ENCODE measurements at regions not wholly inside any gene's neighbourhood (a gene's known extent, or its start where the extent isn't known, plus 50 kb on each side); places are given as distances from the start of the nearest gene placed in this dataset.
A peak's percentile ranks its signal among the peaks of the same experiment; 100 is the strongest.
"Not testable (repeated sequence)": the region's sequence is repeated elsewhere in the genome, so short reads cannot be mapped to it uniquely, and the experiment has no call there.

GRCh38 chr11:82194521-82194920 lies 539.1 kb downstream of the FAM181B start:
- DNase-seq, result no peak

- no peak for DNase-seq
Observed at GRCh38 chr11:82191695-82192094, 542.0 kb downstream of the FAM181B start.

DNA sequence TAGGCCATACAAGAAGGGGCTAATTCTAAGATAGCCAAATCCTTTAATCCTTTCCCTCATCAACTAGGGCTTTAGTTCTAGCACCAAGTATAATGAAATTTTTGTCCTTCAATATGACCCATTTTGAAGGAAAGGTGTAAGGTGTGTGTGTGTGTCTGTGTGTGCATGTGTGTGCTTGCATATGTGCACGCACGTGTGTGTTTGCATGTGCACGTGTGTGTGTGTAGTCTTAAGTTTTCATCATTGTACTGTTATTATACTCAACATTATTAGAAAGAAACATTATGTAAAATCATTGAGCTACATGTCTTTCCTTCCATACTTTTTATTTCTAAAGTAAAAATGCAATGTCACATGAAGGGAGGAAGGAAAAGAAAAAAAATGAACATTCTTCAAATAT lies 547.7 kb downstream of the FAM181B start:
- DNase-seq, result no peak

DNA sequence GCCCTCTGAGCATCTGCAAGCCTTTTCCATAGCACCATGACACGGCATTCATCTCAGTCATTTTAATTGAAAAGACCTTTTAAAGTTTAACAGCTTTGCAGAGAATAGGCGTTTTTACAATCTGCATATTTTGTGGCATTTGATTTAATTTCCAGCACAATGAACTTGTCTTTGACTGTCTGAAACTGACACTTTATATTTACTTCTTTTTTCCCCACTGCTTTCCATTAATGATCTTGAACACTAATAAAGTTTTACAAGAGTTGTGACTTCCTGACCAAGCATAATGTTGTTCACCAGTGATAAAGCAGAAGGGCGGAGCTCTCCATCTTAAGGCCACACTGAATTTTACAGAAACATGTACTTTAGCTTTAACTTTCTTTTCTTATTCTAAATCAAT lies 548.7 kb downstream of the FAM181B start:
- DNase-seq, result no peak

DNA sequence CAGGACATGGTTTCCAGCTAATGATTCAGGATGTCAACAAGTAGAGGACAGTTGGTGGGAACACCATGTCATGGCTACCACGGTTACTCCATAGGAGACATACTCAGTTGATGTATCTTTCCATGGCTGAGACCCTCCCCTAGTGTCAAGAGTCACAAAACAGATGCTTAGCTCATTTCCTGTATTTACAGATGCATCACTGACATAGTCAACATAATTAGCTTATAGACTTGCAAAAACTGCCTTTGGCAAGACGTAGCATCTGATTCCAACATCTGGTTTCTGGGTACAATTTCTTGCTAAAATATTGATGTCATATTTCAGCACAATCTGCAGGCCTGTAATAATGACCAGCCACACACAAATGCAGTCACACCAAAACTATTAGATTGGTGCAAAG lies 550.3 kb downstream of the FAM181B start:
- no peak for DNase-seq

- not testable (repeated sequence) for DNase-seq
Observed at GRCh38 chr11:82182697-82183096, 551.0 kb downstream of the FAM181B start.

DNA sequence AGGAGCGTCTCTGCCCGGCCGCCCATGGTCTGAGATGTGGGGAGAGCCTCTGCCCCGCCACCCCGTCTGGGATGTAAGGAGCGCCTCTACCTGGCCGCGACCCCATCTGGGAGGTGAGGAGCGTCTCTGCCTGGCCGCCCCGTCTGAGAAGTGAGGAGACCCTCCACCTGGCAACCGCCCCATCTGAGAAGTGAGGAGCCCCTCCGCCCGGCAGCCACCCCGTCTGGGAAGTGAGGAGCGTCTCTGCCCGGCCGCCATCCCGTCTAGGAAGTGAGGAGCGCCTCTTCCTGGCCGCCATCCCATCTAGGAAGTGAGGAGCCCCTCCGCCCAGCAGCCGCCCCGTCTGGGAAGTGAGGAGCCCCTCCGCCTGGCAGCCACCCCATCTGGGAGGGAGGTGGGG lies 551.9 kb downstream of the FAM181B start:
- DNase-seq, result not testable (repeated sequence)

- no peak for DNase-seq
Observed at GRCh38 chr11:82176945-82177344, 556.7 kb downstream of the FAM181B start.

GRCh38 chr11:82176365-82176764 lies 557.3 kb downstream of the FAM181B start:
- no peak for DNase-seq

DNA sequence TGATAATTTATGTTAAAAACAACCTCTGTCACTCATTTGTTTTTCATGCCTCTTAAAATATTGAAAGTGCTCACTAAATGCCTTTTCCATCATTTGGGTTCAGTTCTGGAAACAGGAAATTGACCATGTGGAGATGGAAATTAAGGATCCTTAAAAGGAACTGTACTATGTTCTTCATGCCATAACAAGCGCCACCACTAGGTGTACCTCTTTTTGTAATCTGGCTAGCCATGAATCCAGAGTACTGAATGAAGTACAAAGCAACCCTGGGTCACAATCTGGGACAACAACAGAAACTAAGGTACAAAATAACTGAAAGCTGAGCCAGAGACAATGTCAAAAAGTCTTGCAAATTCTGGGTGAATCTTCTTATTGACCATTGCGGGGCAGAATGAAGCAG lies 559.1 kb downstream of the FAM181B start:
- peak in 1 of 2 experiments; percentile 1 for DNase-seq

DNA sequence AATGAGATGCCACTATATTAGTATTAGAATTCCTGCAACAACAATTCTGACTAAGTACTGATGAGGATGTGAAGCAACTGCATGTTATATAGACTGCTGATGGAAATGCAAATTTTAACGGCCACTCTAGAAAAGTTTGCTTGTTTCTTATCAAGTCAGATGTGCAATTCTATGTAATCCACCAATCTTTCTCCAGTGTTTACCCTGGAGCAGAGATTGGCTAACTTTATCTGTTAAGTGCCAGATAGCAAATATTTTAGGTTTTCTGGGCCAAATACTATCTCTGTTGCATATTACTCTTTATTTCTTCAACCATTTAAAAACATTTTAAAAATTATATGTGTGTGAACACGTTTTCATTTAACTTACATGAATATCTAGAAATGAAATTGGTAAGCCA lies 586.9 kb downstream of the FAM181B start:
- no peak for DNase-seq

DNA sequence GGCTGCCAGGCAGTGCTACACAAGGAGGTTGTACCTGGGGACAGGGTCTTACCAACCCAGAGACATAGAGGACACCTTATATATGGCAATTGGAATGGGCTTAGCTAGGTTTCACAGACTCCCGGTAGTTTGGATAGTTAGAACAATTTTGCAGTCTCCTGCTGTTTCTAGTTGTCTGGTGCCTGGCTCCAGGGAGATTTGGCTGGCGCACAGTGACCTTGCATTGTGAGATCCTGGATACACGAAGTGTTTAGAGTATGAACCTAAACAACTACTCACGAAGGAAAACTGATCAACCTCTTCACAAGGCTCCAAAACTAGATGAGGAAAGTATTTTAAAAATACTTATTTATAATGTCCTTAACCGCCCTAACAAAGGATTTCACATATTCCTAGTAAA lies 614.7 kb downstream of the FAM181B start:
- DNase-seq, result no peak

- DNase-seq, result no peak
Observed at GRCh38 chr11:82117362-82117761, 616.3 kb downstream of the FAM181B start.

DNA sequence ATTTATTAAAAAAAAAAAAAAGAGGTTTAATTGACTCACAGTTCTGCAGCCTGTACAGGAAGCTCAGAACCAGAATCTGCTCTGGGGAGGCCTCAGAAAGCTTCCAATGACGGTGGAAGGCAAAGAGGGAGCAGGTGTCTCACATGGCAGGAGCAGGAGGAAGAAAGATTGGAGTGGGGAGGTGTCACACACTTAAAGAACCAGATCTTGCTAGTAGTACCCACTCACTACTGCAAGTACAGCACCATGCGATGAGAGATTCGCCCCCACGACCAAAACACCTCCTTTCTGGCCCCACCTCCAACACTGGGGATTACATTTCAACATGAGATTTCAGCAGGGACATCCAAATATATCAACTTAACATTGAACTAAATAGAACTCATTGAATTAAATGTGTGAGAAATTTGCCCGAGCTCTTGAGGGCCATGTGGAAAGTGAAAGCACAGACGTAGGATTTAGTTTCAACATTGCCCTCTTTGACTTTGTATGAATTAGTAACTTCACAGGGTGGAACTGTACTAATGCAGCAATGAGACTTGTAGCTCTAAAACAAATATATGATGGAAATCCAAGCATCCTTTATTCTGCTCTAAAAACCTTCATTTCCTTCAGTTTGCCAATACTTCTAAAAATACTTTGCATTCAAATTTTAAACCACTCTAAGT lies 628.2 kb downstream of the FAM181B start:
- DNase-seq, result no peak

DNA sequence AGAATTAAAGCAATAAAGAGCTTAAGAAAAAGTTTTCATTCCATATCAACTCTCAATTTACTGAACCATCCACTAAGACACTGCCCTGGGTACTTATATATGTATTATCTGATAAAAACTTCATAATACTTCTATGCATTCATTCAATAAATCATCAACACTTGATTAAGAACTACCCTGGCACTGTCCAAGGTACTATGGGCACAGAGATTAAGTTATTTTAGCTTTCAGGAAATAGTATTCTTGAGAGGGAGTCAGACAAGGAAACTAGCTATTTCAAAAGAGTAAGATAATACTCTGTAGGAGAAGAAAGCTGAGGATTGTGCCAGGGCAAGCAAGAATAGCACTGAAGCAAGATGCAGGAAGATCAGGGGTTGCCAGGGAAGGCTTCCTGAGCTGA lies 640.8 kb downstream of the FAM181B start:
- DNase-seq, result no peak

- no peak for DNase-seq
Observed at GRCh38 chr11:82089426-82089825, 644.2 kb downstream of the FAM181B start.

DNA sequence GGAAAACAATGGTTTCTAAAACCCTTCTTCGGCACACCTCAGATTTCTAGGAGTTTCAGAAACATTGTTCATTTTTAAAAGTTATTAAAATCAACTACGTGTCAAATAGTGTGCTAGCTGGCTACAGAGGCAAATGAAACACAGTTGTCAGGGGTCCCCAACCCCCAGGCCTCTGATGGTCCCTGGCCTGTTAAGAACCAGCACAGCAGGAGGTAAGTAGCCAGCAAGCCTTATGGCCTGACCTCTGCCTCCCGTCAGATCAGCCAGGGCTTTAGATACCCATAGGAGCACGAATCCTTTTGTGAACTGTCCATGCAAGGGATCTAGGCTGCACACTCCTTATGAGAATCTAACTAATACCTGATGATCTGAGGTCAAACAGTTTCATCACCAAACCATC lies 648.2 kb downstream of the FAM181B start:
- DNase-seq, result no peak

- no peak for DNase-seq
Observed at GRCh38 chr11:82082976-82083375, 650.7 kb downstream of the FAM181B start.

GRCh38 chr11:82080160-82080559 lies 653.5 kb downstream of the FAM181B start:
- DNase-seq, result no peak

DNA sequence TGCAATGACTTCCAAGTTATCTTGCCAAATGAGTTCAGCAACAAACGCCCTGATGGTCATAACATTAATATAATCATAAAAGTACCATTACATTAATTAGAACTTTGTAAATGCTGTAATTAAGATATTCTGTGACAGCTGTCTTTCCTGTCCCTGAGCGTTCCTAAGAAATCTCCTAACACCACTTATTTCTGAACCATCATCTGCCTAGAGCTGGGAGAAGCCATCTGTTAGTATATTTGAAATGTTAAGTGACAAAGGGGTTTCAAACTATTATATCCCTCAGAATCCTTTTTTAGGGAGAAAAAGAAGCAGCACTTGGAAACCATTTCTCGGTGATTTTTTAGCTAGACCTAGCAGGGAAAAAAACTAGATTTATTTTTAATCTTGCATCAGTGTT lies 657.5 kb downstream of the FAM181B start:
- no peak for DNase-seq

DNA sequence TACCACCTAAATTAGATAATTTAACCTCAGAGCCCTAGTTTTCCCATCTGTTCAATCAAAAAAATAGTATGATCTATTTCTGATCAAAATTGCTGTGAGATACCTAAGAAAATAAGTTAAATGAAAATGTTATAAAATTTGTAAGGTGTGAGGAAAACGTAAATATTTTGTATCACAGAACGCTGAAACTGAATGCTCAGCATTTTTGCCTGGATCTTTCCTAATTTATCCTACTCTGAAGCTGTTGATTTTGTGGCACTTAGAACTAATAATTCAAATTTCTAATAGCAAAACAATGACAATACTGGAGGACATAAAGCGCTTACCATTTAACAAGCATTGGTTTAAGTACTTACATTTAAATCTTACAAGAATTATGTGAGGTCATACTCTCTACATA lies 674.2 kb downstream of the FAM181B start:
- no peak for DNase-seq

GRCh38 chr11:82056450-82056849 lies 677.2 kb downstream of the FAM181B start:
- no peak for DNase-seq

- DNase-seq, result no peak
Observed at GRCh38 chr11:82049199-82049598, 684.5 kb downstream of the FAM181B start.

DNA sequence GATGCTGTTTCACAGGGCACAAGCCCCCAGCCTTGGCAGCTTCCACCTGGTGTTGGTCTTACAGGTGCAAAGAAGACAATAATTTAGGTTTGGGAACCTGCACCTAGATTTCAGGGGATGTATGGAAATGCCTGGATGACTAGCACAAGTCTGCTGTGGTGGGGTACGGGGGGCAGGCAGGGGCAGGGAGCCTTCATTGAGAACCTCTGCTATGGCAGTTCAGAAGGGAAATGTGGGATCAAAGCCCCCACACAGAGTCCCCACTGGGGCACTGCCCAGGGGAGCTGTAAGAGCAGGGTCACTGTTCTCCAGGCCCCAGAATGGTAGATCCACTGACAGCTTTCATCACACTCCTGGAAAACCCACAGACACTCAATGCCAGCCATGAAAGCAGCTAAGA lies 686.5 kb downstream of the FAM181B start:
- no peak for DNase-seq

- DNase-seq, result no peak
Observed at GRCh38 chr11:82046778-82047177, 686.9 kb downstream of the FAM181B start.

Measured in NCI-H526 (cell line).